KOPT-K1 (cell line): ENCODE measurements at regions not wholly inside any gene's neighbourhood (a gene's known extent, or its start where the extent isn't known, plus 50 kb on each side); places are given as distances from the start of the nearest gene placed in this dataset.

Experiments
- H3K27ac ChIP-seq: fragments of 200-600 bp; sonication (generic); 2 replicates; pipeline ENCODE4 v1.5.1; 2016; ENCODE audit warnings: antibody characterized with exemption, mild to moderate bottlenecking, low read depth, low read length; ENCODE audit not compliant: poor library complexity, severe bottlenecking
- H3K36me3 ChIP-seq: fragments of 200-600 bp; sonication (generic); 2 replicates; pipeline ENCODE4 v1.5.1; 2017; ENCODE audit warnings: antibody characterized with exemption, mild to moderate bottlenecking, low read length, moderate library complexity; ENCODE audit not compliant: insufficient read depth
- H3K9me3 ChIP-seq: fragments of 200-600 bp; sonication (generic); 2 replicates; pipeline ENCODE4 v1.5.1; 2017; ENCODE audit warnings: antibody characterized with exemption, low read length, mild to moderate bottlenecking; ENCODE audit not compliant: insufficient read depth, poor library complexity, severe bottlenecking

DNA sequence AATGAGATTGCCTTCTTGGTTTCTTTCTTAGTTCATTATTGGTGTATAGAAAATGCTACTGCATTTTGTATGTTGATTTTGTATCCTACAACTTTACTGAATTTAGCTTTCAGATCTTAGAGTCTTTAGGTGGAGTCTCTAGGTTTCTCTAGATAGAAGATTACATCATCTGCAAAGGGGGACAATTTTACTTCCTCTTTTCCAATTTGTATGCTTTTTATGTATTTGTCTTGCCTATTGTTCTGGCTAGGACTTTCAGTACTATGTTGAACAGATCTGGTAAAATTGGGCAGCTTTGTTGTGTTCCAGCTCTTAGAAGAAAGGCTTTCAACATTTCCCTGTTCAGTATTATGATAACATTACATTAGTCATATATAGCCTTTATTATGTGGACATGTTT, 101.0 kb upstream of the SPRY2 start:
- Histone ChIP-seq H3K9me3 (no peaks in the 10 kb centered on the region), H3K36me3 (no peaks in the 10 kb centered on the region), H3K27ac (no peak overlapping the region)

DNA sequence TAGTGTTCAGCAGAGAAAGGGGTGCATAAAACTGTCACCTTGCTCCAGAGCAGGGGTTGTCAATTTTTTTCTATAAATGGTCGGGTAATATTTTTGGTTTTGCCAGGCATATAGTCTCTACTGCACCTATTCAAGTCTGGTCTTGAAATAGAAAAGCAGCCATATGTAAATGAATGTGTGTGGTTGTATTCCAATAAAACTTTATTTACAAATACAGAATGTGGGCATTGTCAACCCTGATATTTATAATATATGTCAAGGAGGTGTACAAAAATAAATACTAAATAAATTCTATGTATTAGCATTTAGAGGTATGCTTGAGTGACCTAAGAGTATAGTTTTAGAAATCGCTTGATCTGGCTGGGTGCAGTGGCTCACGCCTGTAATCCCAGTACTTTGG, 97.6 kb upstream of the SPRY2 start:
- Histone ChIP-seq H3K36me3 (no peaks in the 10 kb centered on the region), H3K9me3 (no peaks in the 10 kb centered on the region), H3K27ac (no peak overlapping the region)

DNA sequence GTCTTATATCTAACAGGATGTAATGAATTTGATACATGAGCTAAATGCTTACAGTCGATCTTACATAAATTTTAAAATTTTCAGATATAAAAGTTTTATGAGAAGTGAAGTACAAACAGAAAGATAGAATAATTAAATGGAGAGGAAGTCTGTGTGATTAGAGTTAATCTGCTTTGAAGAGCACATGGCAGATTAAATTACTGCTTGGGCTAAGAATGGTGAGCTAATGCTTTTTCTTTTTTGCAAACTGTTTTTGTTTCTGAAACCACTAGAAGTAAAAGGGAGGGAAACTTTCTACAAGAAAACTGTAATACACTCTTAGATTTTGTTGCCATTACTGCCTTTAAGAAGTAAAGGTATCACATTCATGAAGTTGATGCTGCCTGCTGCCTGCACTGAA, 96.3 kb upstream of the SPRY2 start:
- Histone ChIP-seq H3K9me3 (no peaks in the 10 kb centered on the region), H3K36me3 (no peaks in the 10 kb centered on the region), H3K27ac (no peak overlapping the region)

DNA sequence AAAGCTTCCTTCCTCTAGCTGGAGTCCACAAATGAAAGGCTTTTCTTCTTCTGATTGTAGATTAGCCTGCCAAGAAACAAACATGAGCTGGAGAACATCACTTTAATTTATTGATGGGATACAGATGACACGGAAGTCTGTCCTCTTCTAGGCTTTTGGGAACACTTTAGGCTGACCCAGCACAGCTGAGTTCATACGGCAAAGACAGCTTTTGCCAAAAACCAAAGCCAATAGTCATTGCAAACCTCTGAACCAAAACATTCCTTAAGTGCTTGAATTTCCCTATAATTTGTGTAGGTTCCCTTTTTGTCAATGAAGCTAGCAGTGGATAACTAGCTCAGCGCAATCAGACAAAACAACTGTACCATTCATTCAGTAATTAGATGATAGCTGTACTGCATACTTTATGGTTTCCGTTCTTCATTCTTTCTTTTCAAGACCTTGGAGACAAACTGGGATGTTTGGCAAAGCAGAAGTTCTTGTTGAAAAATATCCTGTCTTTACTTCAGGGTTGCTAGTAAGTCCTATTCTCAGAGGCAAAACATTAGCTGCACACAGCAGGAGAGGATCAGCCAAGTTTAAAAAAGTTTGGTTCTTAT, 95.7 kb upstream of the SPRY2 start:
- Histone ChIP-seq H3K27ac (no peak overlapping the region), H3K36me3 (no peaks in the 10 kb centered on the region), H3K9me3 (no peaks in the 10 kb centered on the region)

DNA sequence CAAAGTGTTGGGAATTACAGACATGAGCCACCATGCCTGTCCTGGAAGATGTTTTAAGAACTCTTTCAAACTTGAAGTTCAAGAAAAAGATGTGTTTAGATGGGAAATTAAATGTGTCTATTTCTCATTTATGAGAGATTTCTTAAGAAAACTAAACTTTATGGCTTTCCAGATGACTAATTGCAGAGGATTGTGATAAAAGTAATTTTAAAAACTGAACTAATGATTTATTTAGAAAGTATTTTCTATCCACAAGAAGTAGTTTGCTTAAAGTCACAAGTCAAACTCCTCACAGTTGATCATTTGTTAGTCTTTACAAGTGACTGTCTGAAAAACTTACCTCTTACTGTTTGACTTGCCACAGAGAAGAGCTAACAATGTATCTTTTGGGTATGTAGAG, 89.6 kb upstream of the SPRY2 start:
- H3K36me3 ChIP-seq, result no peaks in the 10 kb centered on the region
- no peaks in the 10 kb centered on the region for H3K9me3 ChIP-seq
- H3K27ac ChIP-seq, result no peak overlapping the region

DNA sequence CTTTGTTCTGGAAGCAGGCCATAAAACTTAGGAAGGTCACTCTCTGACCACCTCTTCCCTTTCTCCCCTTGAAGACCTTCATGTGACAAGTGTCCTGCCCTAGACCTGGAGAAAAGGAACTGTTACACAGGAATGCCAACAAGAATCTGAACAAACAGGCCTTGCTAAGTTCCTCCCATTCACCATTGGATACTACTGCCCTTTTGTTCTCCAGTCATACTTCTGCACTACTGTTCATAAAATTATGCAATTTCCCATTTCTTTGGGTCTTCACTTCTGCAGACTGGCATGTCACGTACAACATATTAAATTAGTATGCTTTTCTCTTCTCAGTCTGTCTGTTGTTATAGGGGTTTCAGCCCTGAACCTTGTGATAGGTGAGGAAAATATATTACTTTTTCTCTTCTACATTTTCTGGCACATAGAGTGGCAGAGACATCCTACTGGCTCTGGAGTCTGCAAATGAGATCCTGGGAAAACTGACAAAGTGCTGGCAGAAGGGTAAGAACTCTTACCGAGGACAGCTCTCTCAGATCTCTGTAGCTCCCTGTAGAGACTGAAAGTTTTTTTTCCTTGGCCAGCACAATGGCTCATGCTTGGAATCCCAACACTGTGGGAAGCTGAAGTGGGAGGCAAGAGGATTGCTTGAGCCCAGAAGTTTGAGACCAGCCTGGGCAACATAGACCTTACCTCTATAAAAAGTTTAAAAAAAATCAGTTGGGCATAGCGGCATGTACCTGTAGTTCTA, 87.6 kb upstream of the SPRY2 start:
- peaks cover 8% of the 10 kb centered on the region for H3K9me3 ChIP-seq
- no peak overlapping the region for H3K27ac ChIP-seq
- no peaks in the 10 kb centered on the region for H3K36me3 ChIP-seq

DNA sequence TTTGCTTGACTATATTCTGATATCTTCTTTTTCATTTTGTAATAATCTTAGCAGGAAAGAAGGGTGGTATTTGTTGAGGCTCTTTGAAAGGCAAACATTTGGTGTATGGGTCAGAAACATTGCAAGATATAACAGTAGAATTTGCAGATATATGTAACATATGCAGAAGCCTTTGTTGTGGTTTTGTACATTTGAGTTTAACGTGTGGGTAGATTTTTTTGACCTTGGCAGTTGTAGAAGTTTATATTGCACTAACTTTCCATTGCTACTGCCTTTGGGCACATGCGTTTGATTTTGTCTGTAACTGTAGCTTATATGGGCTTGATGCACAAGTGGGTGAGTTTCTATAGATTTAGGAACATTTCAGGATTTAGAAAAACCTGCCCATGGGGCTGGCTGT, 78.5 kb upstream of the SPRY2 start:
- no peak overlapping the region for H3K27ac ChIP-seq
- no peaks in the 10 kb centered on the region for H3K36me3 ChIP-seq
- peaks cover 9% of the 10 kb centered on the region for H3K9me3 ChIP-seq

DNA sequence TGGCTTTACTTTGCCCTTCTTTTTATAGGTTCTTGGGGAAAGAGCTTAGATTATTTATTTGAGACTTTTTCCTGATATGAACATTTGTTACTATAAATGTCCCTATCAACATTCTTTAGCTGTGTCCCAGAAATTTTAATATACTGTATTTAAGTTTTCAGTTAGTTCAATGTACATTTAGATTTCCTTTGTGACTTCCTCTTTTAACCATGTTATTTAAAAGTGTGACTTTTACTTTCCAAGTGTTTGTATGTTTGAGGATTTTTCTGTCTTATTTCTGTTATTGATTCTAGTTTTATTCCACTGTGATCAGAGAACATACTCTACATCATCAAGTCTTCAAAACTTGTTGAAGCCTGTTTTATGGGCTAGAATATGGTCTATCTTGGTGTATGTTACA, 72.7 kb upstream of the SPRY2 start:
- Histone ChIP-seq H3K27ac (no peak overlapping the region), H3K9me3 (no peaks in the 10 kb centered on the region)

DNA sequence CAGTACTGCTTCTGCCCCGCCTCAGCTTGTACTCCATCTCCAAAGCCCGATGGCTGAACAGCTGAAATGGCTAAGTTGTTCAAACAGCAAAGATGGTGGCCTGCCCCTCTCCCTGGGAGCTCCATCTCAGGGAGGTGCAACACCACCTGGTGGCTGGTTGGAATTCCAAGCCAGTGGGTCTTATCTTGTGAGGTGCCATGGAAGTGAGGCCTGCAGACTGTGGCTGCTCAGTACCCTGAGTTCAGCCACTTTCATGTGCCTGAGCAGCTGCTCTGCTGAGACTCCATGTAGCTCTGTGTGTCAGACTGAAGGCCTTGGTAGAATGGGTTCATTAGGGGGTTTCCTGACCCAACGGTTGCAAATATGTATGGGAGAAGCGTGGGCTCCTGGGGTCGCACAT, 67.3 kb upstream of the SPRY2 start:
- Histone ChIP-seq H3K9me3 (no peaks in the 10 kb centered on the region), H3K27ac (no peak overlapping the region), H3K36me3 (no peaks in the 10 kb centered on the region)

More for the DNA sequence above, 72.7 kb upstream of the SPRY2 start:
- H3K36me3 ChIP-seq, result no peaks in the 10 kb centered on the region

DNA sequence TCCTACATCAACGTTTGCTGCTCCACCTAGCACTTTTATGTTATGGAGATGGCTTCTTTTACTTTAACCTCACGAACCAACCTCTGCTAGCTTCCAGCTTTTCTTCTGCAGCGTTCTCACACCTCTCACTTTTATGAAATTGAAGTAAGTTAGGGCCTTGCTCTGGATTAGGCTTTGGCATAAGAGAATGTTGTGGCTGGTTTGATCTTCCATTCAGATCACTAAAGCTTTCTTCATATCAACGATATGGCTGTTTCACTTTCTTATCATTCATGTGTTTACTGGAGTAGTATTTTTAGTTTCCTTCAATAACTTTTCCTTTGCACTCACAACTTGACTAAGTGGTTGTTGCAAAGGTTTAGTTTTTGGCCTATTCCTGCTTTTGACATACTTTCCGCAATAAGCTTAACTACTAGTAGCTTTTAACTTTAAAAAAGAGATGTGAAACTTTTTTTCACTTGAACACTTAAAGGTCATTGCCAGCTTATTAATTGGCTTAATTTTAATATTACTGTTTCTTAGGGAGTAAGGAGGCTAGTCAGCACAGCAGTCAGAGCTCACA, 60.0 kb upstream of the SPRY2 start:
- no peaks in the 10 kb centered on the region for H3K9me3 ChIP-seq
- H3K36me3 ChIP-seq, result no peaks in the 10 kb centered on the region
- no peak overlapping the region for H3K27ac ChIP-seq

DNA sequence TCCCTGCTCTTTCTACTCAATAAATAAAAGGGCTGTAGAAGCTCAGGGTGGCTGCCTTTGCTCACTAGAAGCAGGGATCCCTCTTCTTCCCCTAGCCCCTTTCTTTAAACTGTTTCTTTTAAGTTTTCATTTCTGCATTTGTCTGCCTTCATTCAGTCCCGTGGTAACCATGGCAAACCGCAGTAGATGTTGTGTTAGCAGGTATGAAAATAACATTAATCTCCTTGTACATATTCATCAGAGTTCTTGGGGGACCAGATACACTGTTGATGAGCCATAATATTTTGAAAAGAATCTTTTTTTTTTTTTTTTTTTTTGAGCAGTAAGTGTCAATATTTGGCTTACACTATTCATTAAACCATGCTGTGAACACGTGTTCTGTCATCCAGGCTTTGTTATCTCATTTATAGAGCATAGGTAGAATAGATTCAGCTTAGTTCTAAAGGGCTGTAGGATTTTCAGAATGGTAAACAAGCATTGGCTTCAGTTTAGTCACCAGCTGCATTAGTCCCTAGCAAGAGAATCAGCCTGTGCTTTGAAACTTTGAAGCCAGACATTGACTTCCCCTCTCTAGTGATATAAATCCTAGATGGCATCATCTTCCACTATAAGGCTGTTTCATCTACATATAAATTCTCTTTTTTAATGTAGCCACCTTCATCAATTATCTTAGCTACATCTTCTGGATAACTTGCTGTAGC, 59.4 kb upstream of the SPRY2 start:
- Histone ChIP-seq H3K27ac (no peak overlapping the region), H3K9me3 (no peaks in the 10 kb centered on the region), H3K36me3 (no peaks in the 10 kb centered on the region)

DNA sequence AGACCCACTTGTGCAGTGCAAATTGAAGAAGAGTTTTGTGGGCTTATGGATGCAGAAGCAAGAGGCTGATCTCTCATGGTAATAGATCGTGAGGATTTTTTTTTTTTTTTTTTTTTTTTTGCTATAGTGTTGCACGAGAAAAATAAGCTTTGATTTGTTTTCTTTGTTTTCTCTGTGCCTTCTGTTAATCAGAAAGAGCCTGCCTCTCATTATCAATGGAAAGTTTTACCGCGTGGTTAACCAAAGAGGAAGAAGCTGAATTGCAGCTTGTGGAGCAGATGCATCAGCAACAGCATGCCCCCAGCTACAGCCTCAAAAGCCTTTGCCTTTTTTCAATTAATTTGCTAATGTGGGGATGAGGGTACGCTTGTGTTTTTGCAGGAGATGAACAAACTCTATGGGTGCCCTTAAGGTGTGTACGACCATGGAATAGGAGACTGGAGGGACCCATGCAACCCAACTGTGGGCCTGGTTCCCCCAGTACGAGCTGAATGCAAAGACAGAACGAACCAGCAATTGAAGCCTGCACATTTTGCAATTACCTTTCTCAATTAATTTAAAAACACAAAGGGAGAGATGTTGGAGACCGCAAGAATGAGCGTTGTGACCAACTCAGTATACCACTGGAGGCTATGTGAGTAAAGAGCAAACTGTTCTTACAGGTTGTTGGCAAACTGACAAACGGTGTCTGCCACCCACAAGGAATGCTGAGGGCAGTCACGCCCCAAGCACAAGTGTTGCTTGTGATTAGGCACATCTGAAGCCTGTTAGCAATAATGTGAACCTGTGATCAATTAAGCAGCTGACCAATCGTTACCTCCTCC, 58.6 kb upstream of the SPRY2 start:
- H3K27ac ChIP-seq, result no peak overlapping the region
- H3K36me3 ChIP-seq, result no peaks in the 10 kb centered on the region
- H3K9me3 ChIP-seq, result no peaks in the 10 kb centered on the region
